ENCODE measurements at regions not wholly inside any gene's neighbourhood (a gene's known extent, or its start where the extent isn't known, plus 50 kb on each side); places are given as distances from the start of the nearest gene placed in this dataset.

DNA sequence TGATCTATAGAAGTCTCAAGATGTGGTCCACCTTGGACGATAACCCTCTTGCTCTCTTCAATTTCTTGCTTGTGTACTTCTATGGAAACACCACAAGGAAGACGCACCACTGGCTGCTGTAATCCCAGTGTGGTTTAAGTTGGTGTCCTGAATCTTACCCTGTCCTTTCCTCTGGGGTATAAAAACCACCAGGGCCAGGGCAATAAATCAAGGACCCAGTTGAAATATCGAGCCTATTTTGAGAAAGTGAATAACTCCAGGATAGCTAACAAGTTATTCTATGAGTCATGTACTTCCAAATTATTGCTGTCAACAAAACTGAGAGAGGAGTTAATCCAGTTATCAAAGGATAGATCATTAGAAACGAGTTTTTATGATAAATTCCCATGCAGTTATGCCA lies 137.0 kb downstream of the RND3 start:
- TF ChIP-seq, protein P1, sequence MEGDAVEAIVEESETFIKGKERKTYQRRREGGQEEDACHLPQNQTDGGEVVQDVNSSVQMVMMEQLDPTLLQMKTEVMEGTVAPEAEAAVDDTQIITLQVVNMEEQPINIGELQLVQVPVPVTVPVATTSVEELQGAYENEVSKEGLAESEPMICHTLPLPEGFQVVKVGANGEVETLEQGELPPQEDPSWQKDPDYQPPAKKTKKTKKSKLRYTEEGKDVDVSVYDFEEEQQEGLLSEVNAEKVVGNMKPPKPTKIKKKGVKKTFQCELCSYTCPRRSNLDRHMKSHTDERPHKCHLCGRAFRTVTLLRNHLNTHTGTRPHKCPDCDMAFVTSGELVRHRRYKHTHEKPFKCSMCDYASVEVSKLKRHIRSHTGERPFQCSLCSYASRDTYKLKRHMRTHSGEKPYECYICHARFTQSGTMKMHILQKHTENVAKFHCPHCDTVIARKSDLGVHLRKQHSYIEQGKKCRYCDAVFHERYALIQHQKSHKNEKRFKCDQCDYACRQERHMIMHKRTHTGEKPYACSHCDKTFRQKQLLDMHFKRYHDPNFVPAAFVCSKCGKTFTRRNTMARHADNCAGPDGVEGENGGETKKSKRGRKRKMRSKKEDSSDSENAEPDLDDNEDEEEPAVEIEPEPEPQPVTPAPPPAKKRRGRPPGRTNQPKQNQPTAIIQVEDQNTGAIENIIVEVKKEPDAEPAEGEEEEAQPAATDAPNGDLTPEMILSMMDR (IDR thresholded peaks at IDR 0.05; ENCODE audit: borderline replicate concordance, control extremely low read depth, extremely low read depth, insufficient read depth, missing control alignments): no peak
- in situ Hi-C loops (cut with MboI; ENCODE audit: low sequenced_read_pairs, unreplicated experiment): no loop called here
- DNase-seq (ENCODE audit: low spot score): no peak

DNA sequence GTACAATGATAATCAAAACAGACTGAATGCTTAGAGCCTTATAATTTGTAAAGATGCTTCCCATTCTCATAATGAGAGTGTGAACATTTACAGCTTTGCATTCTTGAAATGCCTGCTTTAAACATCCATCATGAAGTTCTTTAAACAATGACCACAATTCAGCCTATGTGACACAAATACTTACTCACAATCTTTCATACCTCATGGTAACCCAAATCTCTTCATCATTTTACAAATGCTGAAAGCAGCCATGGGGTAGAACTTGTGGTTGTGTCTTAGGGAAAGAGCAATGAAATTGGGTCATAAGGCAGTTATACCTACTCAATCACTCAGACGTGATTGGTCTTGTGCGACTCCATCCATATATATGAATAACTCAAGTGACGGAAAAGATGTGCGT lies 140.7 kb downstream of the RND3 start:
- DNase-seq (ENCODE audit: low spot score): no peak
- in situ Hi-C loops (cut with MboI; ENCODE audit: low sequenced_read_pairs, unreplicated experiment): no loop called here
- TF ChIP-seq, protein P1 (IDR thresholded peaks at IDR 0.05; ENCODE audit: borderline replicate concordance, control extremely low read depth, extremely low read depth, insufficient read depth, missing control alignments): no peak

DNA sequence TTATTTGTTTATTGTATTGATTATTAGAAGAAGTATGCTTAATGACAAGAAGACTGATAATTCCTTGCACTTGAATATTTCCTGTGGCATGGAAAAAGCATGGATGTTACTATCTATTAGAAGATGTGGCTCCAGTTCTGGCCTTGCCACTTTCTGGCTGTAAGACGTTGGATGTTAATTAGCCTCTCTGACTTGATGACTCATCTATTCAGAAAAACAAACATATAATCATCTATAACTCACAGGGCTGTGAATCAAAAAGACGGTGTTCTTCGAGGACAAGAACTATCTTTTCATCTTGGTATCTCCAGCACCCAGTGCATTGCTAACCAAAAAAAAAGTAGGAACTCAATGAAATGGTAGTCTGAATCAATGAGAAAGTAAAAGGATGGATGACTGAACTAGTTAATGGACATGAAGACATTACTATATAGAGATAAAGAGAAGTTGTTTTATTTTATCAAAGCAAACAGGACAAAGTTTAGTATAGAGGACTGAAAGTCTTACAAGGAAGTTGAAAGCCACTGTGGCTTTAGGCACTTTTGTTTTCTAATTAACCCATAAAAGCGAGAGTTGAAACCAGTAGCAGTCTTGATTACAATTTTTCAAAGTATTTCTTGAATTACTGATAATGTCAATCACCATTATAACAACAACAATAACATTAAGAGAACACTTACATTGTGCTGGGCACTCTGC lies 145.3 kb downstream of the RND3 start:
- in situ Hi-C loops (cut with MboI; ENCODE audit: low sequenced_read_pairs, unreplicated experiment): no loop called here
- TF ChIP-seq, protein P1 (IDR thresholded peaks at IDR 0.05; ENCODE audit: borderline replicate concordance, control extremely low read depth, extremely low read depth, insufficient read depth, missing control alignments): no peak
- DNase-seq (ENCODE audit: low spot score): no peak

DNA sequence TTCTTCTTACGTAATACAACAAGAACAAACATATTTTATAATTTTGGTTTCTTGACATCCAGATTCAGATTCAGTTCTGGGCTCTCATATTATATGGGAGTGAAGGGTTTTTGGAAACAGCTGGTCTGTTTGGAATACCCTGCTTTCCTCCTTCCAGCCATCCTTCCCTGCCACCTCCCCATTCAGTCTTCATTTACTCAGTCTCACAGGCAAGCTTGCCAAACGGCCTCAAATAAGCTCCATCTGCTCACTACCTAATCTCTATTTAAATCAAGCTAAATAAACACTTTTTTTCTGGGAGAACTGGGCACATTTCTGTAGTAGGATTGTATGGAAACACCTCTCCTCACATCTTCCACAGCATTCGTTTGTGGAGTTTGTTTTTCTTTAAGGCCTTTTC lies 147.5 kb downstream of the RND3 start:
- in situ Hi-C loops (cut with MboI; ENCODE audit: low sequenced_read_pairs, unreplicated experiment): no loop called here
- no peak for DNase-seq (ENCODE audit: low spot score)
- TF ChIP-seq, protein P1 (IDR thresholded peaks at IDR 0.05; ENCODE audit: borderline replicate concordance, control extremely low read depth, extremely low read depth, insufficient read depth, missing control alignments): no peak

DNA sequence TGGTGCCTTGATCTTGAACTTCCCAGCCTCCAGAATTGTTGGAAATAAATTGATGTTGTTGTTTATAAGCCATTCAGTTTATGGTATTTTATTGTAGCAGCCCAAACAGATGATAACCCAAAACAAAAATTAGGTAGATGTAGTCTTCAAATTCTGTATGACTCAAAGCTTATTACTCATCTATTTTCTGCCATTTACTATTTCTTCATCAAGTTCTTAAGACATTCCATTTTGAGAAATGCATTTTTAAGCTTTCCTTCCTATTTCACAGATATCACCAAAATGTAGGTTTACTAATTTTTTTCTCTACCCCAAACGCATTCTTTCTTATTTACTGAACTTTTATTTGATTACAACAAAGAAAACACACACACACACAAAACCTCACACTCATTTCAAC lies 148.2 kb downstream of the RND3 start:
- in situ Hi-C loops (cut with MboI; ENCODE audit: low sequenced_read_pairs, unreplicated experiment): no loop called here
- DNase-seq (ENCODE audit: low spot score): no peak
- TF ChIP-seq, protein P1 (IDR thresholded peaks at IDR 0.05; ENCODE audit: borderline replicate concordance, control extremely low read depth, extremely low read depth, insufficient read depth, missing control alignments): no peak

DNA sequence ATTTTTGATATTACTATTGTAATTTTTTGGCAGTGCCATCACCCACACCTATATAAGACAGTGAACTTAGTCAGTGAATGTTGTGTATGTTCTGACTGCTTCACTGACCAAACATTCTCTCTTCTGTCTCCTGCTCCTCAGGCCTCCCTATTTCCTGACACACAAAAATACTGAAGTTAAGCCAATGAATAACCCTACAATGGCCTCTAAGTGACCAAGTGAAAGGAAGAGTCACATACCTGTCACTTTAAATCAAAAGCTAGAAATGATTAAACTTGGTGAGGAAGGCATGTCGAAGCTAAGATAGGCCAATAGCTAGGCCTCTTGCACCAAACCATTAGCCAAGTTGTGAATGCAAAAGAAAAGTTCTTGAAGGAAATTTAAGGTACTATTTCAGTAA lies 151.9 kb downstream of the RND3 start:
- in situ Hi-C loops (cut with MboI; ENCODE audit: low sequenced_read_pairs, unreplicated experiment): no loop called here
- no peak for DNase-seq (ENCODE audit: low spot score)
- TF ChIP-seq, protein P1 (IDR thresholded peaks at IDR 0.05; ENCODE audit: borderline replicate concordance, control extremely low read depth, extremely low read depth, insufficient read depth, missing control alignments): no peak
